ENCODE measurements at regions not wholly inside any gene's neighbourhood (a gene's known extent, or its start where the extent isn't known, plus 50 kb on each side); places are given as distances from the start of the nearest gene placed in this dataset.
A peak's percentile ranks its signal among the peaks of the same experiment; 100 is the strongest.

GRCh38 chr1:193487722-193488121 lies 301.3 kb upstream of the B3GALT2 start (continued):
- TF ChIP-seq CTCF (IDR thresholded peaks at IDR 0.05 in 2 of 3, conservative IDR thresholded peaks at IDR 0.05 in 1 of 3; ENCODE audit: insufficient read depth in 2 of 3, low read depth in 1 of 3, low read length in 3 of 3) (no peak), ILK (tag; IDR thresholded peaks at IDR 0.05; ENCODE audit: borderline replicate concordance, low read depth) (no peak), NCOA2 (IDR thresholded peaks at IDR 0.05; ENCODE audit: partially characterized antibody in 2 of 2) (no peak)
- TF ChIP-seq, protein P1, sequence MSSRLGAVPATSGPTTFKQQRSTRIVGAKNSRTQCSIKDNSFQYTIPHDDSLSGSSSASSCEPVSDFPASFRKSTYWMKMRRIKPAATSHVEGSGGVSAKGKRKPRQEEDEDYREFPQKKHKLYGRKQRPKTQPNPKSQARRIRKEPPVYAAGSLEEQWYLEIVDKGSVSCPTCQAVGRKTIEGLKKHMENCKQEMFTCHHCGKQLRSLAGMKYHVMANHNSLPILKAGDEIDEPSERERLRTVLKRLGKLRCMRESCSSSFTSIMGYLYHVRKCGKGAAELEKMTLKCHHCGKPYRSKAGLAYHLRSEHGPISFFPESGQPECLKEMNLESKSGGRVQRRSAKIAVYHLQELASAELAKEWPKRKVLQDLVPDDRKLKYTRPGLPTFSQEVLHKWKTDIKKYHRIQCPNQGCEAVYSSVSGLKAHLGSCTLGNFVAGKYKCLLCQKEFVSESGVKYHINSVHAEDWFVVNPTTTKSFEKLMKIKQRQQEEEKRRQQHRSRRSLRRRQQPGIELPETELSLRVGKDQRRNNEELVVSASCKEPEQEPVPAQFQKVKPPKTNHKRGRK (tag; IDR thresholded peaks at IDR 0.05): no peak

DNA sequence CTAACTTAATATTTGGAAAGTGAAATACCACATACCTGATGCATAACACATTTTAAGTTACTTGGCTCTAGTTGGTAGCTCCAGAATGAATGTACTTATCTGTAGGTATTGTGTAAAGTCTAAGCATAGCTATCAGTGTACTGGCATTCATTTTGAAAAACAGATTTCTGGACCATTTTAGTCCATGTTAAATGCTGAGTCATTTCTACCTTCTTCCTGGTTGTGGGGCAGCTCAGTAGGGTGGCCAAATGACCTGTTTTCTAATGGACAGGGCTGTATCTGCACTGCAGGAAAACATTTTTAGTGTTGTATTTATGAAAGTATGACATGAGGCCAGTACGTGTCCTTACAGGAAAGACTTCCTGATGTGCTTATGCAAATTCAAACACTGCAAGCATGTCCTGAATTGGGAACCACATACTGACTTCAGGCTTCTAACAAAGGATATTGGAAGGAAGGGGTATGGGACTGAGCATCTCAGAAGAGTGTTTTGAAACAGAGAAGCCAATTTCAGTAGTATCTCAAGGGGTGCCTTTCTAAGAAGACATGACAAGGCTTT lies 300.3 kb upstream of the B3GALT2 start:
- H3K4me2 ChIP-seq (ENCODE audit: insufficient read depth, low read length): no peak overlapping the region
- no peaks in the 10 kb centered on the region for H3K79me2 ChIP-seq (ENCODE audit: control insufficient read depth, insufficient read depth, low read length)
- no peaks in the 10 kb centered on the region for H3K9me1 ChIP-seq (ENCODE audit: control insufficient read depth, insufficient read depth, low read length)
- no peak overlapping the region for H2AFZ ChIP-seq (ENCODE audit: low read depth, low read length)
- no peak overlapping the region for H3K27ac ChIP-seq (ENCODE audit: extremely low read depth, low read depth, low read length)
- no peaks in the 10 kb centered on the region for H3K9me3 ChIP-seq (replicated peaks; ENCODE audit: control insufficient read depth, insufficient read depth, low read depth, low read length)
- H3K4me1 ChIP-seq (replicated peaks in 1 of 2; ENCODE audit: control insufficient read depth in 2 of 2, insufficient read depth in 2 of 2, low read length in 2 of 2): no peaks in the 10 kb centered on the region
- no peaks in the 10 kb centered on the region for H4K20me1 ChIP-seq (replicated peaks; ENCODE audit: control insufficient read depth, insufficient read depth, low read length)
- ATAC-seq (no peak), DNase-seq (ENCODE audit: extremely low read depth in 1 of 4, low spot score in 3 of 4) (no peak), FAIRE-seq (no peak)
- WGBS (ENCODE audit: insufficient coverage, low coverage, missing lambda C conversion rate): 0% methylated on average over 1 of the region's 1 CpG
- TF ChIP-seq SMARCE1 (IDR thresholded peaks at IDR 0.05) (no peak), RBM14 (IDR thresholded peaks at IDR 0.05; ENCODE audit: borderline replicate concordance, insufficient read depth, low read depth, low read length) (no peak), NFE2 (IDR thresholded peaks at IDR 0.05; ENCODE audit: low read depth) (0 out of 2 replicates have a peak, but pooled peaks have one; percentile 14), MAZ (CRISPR knock-in tag; conservative IDR thresholded peaks at IDR 0.05 in 1 of 2, IDR thresholded peaks at IDR 0.05 in 1 of 2) (no peak), RBFOX2 (IDR thresholded peaks at IDR 0.05; ENCODE audit: low read depth, low read length) (no peak)
- no peaks in the 10 kb centered on the region for H3K36me3 ChIP-seq (ENCODE audit: control insufficient read depth, insufficient read depth, low read length)
- ChIA-PET POLR2A (interaction anchor here (1.4 kb wide), 1 partner anchor 9 kb away, joined by 3 read pairs; no protein-coding TSS in a partner anchor), CTCF (ENCODE audit: low intra/inter-chr PET ratio) (no interaction called here)
- no peak overlapping the region for H3K4me3 ChIP-seq
- no peaks in the 10 kb centered on the region for H3K27me3 ChIP-seq (ENCODE audit: control insufficient read depth in 2 of 2, insufficient read depth in 2 of 2, low read length in 2 of 2)
- H3K9ac ChIP-seq (ENCODE audit: insufficient read depth in 1 of 2, low read depth in 2 of 2, low read length in 2 of 2): no peak overlapping the region
- no TSS peak for BruUV-seq (replicated peaks)
- in situ Hi-C loops (cut with MboI) (no loop called here), intact Hi-C loops (cut with micrococcal nuclease) (no loop called here)

All from K562 (cell line).